Neutrophil (primary cell): ENCODE measurements at regions not wholly inside any gene's neighbourhood (a gene's known extent, or its start where the extent isn't known, plus 50 kb on each side); places are given as distances from the start of the nearest gene placed in this dataset.
"Not testable (repeated sequence)": the region's sequence is repeated elsewhere in the genome, so short reads cannot be mapped to it uniquely, and the experiment has no call there.

Experiments
- H3K27ac ChIP-seq: fragments of 200-600 bp; sonication (generic); 2 replicates; pipeline ENCODE4 v1.5.1; 2016; ENCODE audit warnings: mild to moderate bottlenecking, moderate library complexity
- H3K27me3 ChIP-seq: fragments of 200-600 bp; sonication (generic); 2 replicates; pipeline ENCODE4 v1.6.0; 2016; ENCODE audit warnings: mild to moderate bottlenecking
- H3K36me3 ChIP-seq: fragments of 200-600 bp; sonication (generic); 2 replicates; pipeline ENCODE4 v1.5.1; 2017
- H3K4me1 ChIP-seq, 2 experiments: fragments of 200-600 bp in 1 of 2; sonication (generic) in 1 of 2; 1 replicate in 1 of 2; 2 replicates in 1 of 2; pipeline versions ENCODE4 v1.5.1 to v1.6.1; 2013 to 2016; ENCODE audit warnings: low read depth in 1 of 2, low read length in 1 of 2, mild to moderate bottlenecking in 1 of 2, moderate library complexity in 1 of 2; ENCODE audit not compliant: control insufficient read depth in 1 of 2, insufficient read depth in 1 of 2
- H3K4me3 ChIP-seq, 2 experiments: fragments of 200-600 bp in 1 of 2; sonication (generic) in 1 of 2; 1 replicate in 1 of 2; 2 replicates in 1 of 2; pipeline ENCODE4 v1.5.1; 2013 to 2016; ENCODE audit warnings: low read depth in 1 of 2, low read length in 1 of 2, mild to moderate bottlenecking in 1 of 2, moderate library complexity in 1 of 2
- H3K9me3 ChIP-seq: fragments of 200-600 bp; sonication (generic); 2 replicates; pipeline ENCODE4 v1.5.1; 2016
- CTCF ChIP-seq: fragments of 200-600 bp; sonication (generic); IDR thresholded peaks from 2 replicates; pipeline ENCODE4 v1.5.1; 2016; ENCODE audit warnings: antibody characterized with exemption

- H3K4me3 ChIP-seq, H3K27ac ChIP-seq, H3K36me3 ChIP-seq, H3K4me1 ChIP-seq, H3K9me3 ChIP-seq: not testable (repeated sequence)
- peaks cover 16% of the 10 kb centered on the region for H3K27me3 ChIP-seq
Observed at GRCh38 chr14:105921781-105922180, 395.4 kb downstream of the TMEM121 start.

- H3K27ac ChIP-seq, H3K9me3 ChIP-seq, H3K36me3 ChIP-seq, H3K4me3 ChIP-seq, H3K4me1 ChIP-seq: not testable (repeated sequence)
- peaks cover 25% of the 10 kb centered on the region for H3K27me3 ChIP-seq
Observed at GRCh38 chr14:105923520-105924191, 397.3 kb downstream of the TMEM121 start.

DNA sequence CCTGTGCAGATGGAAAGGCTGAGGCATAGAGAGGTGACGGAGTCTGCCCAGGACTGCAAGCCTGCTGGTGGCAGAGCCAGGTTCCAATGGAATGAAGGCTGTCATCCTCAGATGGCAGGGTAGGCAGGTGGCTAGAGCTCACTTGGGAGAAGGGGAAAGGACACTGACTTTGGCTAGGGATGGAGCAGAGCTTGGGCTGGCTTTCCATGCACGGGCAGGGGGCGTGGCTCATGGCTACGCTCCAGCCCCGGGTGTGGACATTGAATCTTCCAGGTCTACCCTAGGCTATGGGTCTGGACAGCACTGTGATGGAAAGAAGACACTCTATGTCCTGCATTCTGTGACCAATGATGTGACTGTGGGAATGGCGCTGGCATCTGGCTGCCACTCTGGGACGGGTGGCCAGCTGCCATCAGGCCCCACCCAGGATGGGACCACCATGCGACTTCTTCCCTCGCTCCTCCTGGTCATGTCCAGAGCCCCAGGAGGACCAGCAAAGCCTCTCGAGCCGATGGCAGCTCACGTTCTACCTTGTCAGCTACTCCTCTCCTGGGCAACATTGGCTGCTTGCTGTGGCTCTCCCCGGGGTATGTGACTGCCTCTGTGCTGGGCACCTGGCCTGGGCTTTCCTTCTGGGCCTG is 398.7 kb downstream of the TMEM121 start:
- no peaks in the 10 kb centered on the region for H3K36me3 ChIP-seq
- no peak overlapping the region for H3K4me3 ChIP-seq
- peaks cover 40% of the 10 kb centered on the region for H3K27me3 ChIP-seq
- TF ChIP-seq CTCF, result no peak
- no peak overlapping the region for H3K27ac ChIP-seq
- no peaks in the 10 kb centered on the region for H3K9me3 ChIP-seq
- no peaks in the 10 kb centered on the region for H3K4me1 ChIP-seq

GRCh38 chr14:105925615-105926372 is 399.4 kb downstream of the TMEM121 start:
- Histone ChIP-seq H3K9me3 (no peaks in the 10 kb centered on the region), H3K4me3 (no peak overlapping the region), H3K27ac (no peak overlapping the region), H3K36me3 (no peaks in the 10 kb centered on the region), H3K4me1 (no peaks in the 10 kb centered on the region), H3K27me3 (peaks cover 47% of the 10 kb centered on the region)
- no peak for TF ChIP-seq CTCF

GRCh38 chr14:105926373-105927095 is 400.2 kb downstream of the TMEM121 start:
- Histone ChIP-seq H3K4me3 (no peak overlapping the region), H3K9me3 (no peaks in the 10 kb centered on the region), H3K27me3 (peaks cover 53% of the 10 kb centered on the region), H3K36me3 (no peaks in the 10 kb centered on the region), H3K4me1 (no peaks in the 10 kb centered on the region), H3K27ac (no peak overlapping the region)
- TF ChIP-seq CTCF, result no peak
